ENCODE measurements at regions not wholly inside any gene's neighbourhood (a gene's known extent, or its start where the extent isn't known, plus 50 kb on each side); places are given as distances from the start of the nearest gene placed in this dataset.

DNA sequence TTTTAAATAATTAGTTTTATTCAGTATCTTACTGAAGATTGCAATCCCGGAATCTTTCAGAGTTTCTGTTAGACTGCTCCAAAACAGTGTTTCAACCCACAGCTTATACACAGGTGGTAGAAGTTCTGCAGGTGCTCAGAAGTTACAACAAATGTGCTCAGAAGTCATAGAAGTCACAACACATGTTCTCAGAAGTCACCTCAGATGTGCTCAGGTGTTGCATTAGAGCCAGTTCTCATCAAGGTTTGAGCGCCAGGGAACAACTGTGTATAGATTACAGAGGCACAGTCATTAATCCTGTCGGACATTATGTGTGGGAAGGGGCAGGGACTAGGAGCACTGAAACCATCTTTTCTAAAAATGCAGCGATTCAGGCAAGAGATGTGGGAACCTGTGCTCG is 124.5 kb downstream of the ARSF start:
- Mint-ChIP-seq H3K27me3 (peaks cover 3 to 4% of the 10 kb centered on the region in 2 donors), H3K9me3 (peaks cover 0 to 2% (median 0%) of the 10 kb centered on the region in 5 donors), H3K4me1 (no peaks in the 10 kb centered on the region), H3K4me3 (no peak overlapping the region), H3K27ac (no peak overlapping the region), H3K36me3 (no peaks in the 10 kb centered on the region)
- H3K27me3 ChIP-seq (ENCODE audit: insufficient read depth, low read length, poor library complexity, severe bottlenecking), result no peaks in the 10 kb centered on the region
- no peak for DNase-seq
- ChIA-PET POLR2A (no interaction called here), CTCF (no interaction called here)
- H3K9me3 ChIP-seq (ENCODE audit: low read length), result no peaks in the 10 kb centered on the region
- H3K27ac ChIP-seq (ENCODE audit: low read depth, low read length), result no peak overlapping the region
- H3K36me3 ChIP-seq (ENCODE audit: insufficient read depth, low read length), result no peaks in the 10 kb centered on the region
- H3K4me1 ChIP-seq (ENCODE audit: insufficient read depth, low read length), result no peaks in the 10 kb centered on the region
- H3K4me3 ChIP-seq (ENCODE audit: low read length), result no peak overlapping the region
